ENCODE measurements at regions not wholly inside any gene's neighbourhood (a gene's known extent, or its start where the extent isn't known, plus 50 kb on each side); places are given as distances from the start of the nearest gene placed in this dataset.
A peak's percentile ranks its signal among the peaks of the same experiment; 100 is the strongest.
"Not testable (repeated sequence)": the region's sequence is repeated elsewhere in the genome, so short reads cannot be mapped to it uniquely, and the experiment has no call there.

DNA sequence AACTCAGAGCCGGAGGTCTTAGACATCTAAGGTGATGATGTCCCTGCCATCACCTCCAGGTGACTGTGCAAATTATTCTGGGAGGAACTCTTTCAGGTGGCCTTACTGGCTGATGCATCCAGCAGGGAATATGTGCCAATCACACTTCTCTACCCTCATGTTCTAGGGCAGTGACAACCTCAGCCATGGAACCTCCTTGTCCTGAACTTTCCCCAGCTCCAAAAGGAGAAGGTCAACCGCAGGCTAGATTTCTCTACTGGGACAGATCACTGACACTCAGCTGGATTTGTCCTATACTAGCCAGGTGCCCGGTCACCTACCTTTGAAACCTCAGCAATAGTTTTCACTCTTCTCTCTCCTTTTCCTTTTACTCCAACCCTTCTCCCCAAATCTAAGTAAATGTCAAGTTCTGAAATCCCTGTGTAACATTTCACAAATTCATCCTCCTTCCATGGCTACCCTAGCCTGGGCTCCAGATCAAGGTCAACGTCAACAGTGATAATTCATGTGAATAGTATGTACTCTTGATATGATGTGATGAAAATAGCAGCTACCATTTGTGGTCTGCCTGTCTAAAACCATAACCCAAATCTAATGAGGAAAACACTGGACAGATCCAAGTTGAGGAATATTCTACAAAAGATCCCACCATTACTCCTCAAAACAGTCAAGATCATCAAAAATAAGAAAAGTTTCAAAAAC is 115.0 kb upstream of the EGLN3 start:
- no peak for DNase-seq (ENCODE audit: low spot score)

GRCh38 chr14:34065236-34065635 is 114.4 kb upstream of the EGLN3 start:
- no peak for DNase-seq (ENCODE audit: low spot score)

GRCh38 chr14:34064349-34064748 is 113.5 kb upstream of the EGLN3 start:
- peak; percentile 45 for DNase-seq (ENCODE audit: low spot score)

- DNase-seq (ENCODE audit: low spot score): peak; percentile 82
Observed at GRCh38 chr14:34063470-34064164, 112.7 kb upstream of the EGLN3 start.

GRCh38 chr14:34063042-34063441 is 112.2 kb upstream of the EGLN3 start:
- no peak for DNase-seq (ENCODE audit: low spot score)

DNA sequence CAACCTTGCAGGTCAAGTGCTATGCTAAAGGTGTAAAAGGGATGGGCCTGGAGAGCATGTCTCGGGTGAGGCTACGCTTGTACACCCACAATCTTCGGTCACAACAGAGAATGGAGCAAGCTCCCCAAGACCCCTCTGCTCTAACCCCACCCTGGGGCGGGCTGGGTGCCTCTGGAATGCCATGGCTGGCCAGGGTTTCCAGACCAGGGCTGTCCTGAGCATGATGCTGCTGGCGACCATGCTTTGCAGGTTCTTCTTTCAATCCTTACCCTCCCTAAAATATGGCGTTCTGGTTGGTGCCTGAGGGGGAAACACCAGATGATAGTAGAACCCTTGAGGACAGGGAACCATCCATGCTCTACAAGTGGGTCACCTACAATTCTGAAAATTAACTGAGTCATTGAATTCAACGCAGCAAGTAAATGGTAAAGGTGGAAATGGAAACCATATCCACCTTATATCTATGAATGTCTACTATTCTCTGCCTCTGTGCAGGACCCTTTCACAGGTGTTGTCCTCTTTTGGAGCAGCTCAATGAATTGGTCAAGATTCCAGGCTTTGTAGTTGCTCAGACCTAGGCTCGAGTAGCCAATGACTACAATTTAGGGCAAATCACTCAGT is 111.6 kb upstream of the EGLN3 start:
- no peak for DNase-seq (ENCODE audit: low spot score)

- no peak for DNase-seq (ENCODE audit: low spot score)
Observed at GRCh38 chr14:34060651-34060999, 109.8 kb upstream of the EGLN3 start.

GRCh38 chr14:34059925-34060650 is 109.2 kb upstream of the EGLN3 start:
- DNase-seq (ENCODE audit: low spot score): peak; percentile 87

DNA sequence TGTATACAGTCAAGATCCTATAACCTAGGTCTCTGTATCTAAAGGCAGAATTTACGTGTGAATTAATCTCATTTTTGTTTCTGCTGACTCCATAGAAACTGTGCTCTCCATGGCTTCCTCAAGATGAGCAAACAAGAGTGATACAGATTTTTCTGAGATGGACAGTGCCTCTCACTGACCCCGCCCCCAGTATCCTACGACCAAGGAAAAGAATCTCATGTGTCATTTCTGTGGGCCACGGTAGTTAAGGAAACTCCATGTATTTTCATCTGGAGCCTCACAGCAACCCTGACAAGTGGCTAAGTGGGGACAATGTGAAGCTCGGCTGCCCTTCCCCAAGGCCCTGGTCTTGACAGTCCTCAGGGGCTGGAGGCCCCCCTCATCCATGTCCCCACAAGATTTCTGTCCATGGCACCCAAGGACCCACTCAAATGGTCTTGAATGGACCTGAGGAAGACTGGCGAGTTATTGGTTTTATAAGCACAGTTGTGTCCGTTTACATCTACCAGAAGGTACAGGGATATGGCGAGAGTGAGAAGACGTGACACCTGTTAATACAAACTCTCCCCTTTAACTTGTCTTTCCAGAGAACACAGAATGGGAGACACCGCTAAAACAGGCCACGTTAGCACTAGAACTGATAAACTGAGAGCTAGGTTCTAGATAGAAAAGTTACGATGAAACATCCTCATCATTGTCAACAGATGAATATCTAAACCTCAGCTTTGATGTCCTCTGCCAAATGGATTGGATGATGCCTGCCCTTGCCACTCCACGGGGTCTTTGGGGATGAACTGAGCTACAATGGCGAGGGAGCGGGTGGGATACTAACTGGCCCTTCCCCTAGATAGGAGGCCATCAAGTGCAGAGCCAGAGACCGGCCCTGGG is 108.4 kb upstream of the EGLN3 start:
- DNase-seq (ENCODE audit: low spot score): no peak

- DNase-seq (ENCODE audit: low spot score): no peak
Observed at GRCh38 chr14:34058510-34058909, 107.6 kb upstream of the EGLN3 start.

GRCh38 chr14:34056046-34056445 is 105.2 kb upstream of the EGLN3 start:
- DNase-seq (ENCODE audit: low spot score): no peak

GRCh38 chr14:34055157-34055950 is 104.5 kb upstream of the EGLN3 start:
- DNase-seq (ENCODE audit: low spot score): no peak

GRCh38 chr14:34053666-34054065 is 102.8 kb upstream of the EGLN3 start:
- DNase-seq (ENCODE audit: low spot score): peak; percentile 14

DNA sequence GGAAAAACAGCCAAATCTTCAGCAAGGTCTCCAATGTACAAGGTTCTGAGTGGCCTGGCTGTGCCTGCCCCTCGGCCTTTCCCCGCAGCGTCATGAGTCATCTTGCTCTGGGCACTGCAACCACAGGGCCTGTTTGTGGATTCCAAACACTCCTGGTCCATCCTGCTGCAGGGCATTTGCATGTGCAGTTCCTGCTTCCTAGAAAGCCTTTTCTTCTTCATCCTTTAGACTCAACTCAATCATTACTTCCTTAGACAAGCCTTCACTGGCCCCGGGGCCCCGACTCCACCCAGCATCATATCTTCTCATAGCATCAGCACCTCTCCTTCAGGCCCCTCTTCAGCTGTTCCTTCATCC is 101.8 kb upstream of the EGLN3 start:
- no peak for DNase-seq (ENCODE audit: low spot score)

- DNase-seq (ENCODE audit: low spot score): no peak
Observed at GRCh38 chr14:34051966-34052657, 101.2 kb upstream of the EGLN3 start.

GRCh38 chr14:34050606-34051005 is 99.7 kb upstream of the EGLN3 start:
- no peak for DNase-seq (ENCODE audit: low spot score)

GRCh38 chr14:34049790-34050189 is 98.9 kb upstream of the EGLN3 start:
- DNase-seq (ENCODE audit: low spot score): peak; percentile 11

DNA sequence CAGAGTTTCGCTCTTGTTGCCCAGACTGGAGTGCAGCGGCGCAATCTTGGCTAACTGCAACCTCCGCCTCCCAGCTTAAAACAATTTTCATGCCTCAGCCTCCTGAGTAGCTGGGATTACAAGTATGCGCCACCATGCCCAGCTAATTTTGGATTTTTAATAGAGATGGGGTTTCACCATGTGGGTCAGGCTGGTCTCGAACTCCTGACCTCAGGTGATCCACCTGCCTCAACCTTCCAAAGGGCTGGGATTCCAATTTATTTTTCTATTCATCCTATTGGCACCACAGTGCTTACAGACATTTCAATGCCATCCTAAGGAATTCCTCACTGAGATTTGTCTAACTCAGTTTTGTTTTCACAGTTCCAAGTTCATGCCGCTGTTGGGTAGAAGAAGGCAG is 98.3 kb upstream of the EGLN3 start:
- not testable (repeated sequence) for DNase-seq (ENCODE audit: low spot score)

- no peak for DNase-seq (ENCODE audit: low spot score)
Observed at GRCh38 chr14:34046799-34047520, 96.1 kb upstream of the EGLN3 start.

All from umbilical cord (tissue), 1 donor.